ENCODE measurements at regions not wholly inside any gene's neighbourhood (a gene's known extent, or its start where the extent isn't known, plus 50 kb on each side); places are given as distances from the start of the nearest gene placed in this dataset.

GRCh38 chr2:20916604-20917286 lies 93.8 kb upstream of the LDAH start (continued):
- TF ChIP-seq ZNF496 (CRISPR knock-in tag; IDR thresholded peaks at IDR 0.05; ENCODE audit: insufficient replicate concordance) = no peak
- no peak for TF ChIP-seq ZNF335 (CRISPR knock-in tag; IDR thresholded peaks at IDR 0.05)
- no peak for TF ChIP-seq SATB2 (CRISPR knock-in tag; IDR thresholded peaks at IDR 0.05)
- TF ChIP-seq TRIM22 (IDR thresholded peaks at IDR 0.05) = no peak
- no peak for TF ChIP-seq U2AF2 (IDR thresholded peaks at IDR 0.05; ENCODE audit: low read depth, low read length)
- no peak for TF ChIP-seq CREB1 (IDR thresholded peaks at IDR 0.05)
- TF ChIP-seq CREB1 (CRISPR knock-in tag; IDR thresholded peaks at IDR 0.05) = peak; percentile 59; the same call in 1 of the 2 replicates
- TF ChIP-seq ZNF549 (CRISPR knock-in tag; IDR thresholded peaks at IDR 0.05) = no peak
- TF ChIP-seq, protein P1, sequence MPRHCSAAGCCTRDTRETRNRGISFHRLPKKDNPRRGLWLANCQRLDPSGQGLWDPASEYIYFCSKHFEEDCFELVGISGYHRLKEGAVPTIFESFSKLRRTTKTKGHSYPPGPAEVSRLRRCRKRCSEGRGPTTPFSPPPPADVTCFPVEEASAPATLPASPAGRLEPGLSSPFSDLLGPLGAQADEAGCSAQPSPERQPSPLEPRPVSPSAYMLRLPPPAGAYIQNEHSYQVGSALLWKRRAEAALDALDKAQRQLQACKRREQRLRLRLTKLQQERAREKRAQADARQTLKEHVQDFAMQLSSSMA (CRISPR knock-in tag; IDR thresholded peaks at IDR 0.05) = no peak
- TF ChIP-seq, protein P2, sequence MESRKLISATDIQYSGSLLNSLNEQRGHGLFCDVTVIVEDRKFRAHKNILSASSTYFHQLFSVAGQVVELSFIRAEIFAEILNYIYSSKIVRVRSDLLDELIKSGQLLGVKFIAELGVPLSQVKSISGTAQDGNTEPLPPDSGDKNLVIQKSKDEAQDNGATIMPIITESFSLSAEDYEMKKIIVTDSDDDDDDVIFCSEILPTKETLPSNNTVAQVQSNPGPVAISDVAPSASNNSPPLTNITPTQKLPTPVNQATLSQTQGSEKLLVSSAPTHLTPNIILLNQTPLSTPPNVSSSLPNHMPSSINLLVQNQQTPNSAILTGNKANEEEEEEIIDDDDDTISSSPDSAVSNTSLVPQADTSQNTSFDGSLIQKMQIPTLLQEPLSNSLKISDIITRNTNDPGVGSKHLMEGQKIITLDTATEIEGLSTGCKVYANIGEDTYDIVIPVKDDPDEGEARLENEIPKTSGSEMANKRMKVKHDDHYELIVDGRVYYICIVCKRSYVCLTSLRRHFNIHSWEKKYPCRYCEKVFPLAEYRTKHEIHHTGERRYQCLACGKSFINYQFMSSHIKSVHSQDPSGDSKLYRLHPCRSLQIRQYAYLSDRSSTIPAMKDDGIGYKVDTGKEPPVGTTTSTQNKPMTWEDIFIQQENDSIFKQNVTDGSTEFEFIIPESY (CRISPR knock-in tag; IDR thresholded peaks at IDR 0.05) = no peak
- TF ChIP-seq ZNF441 (CRISPR knock-in tag; IDR thresholded peaks at IDR 0.05; ENCODE audit: borderline replicate concordance) = no peak
- TF ChIP-seq ATM (IDR thresholded peaks at IDR 0.05; ENCODE audit: borderline replicate concordance) = no peak
- TF ChIP-seq EZH2 (conservative IDR thresholded peaks at IDR 0.05; ENCODE audit: low read depth, low read length) = no peak
- TF ChIP-seq, protein P3, sequence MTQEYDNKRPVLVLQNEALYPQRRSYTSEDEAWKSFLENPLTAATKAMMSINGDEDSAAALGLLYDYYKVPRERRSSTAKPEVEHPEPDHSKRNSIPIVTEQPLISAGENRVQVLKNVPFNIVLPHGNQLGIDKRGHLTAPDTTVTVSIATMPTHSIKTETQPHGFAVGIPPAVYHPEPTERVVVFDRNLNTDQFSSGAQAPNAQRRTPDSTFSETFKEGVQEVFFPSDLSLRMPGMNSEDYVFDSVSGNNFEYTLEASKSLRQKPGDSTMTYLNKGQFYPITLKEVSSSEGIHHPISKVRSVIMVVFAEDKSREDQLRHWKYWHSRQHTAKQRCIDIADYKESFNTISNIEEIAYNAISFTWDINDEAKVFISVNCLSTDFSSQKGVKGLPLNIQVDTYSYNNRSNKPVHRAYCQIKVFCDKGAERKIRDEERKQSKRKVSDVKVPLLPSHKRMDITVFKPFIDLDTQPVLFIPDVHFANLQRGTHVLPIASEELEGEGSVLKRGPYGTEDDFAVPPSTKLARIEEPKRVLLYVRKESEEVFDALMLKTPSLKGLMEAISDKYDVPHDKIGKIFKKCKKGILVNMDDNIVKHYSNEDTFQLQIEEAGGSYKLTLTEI (CRISPR knock-in tag; conservative IDR thresholded peaks at IDR 0.05) = no peak
- TF ChIP-seq ZSCAN29 (CRISPR knock-in tag; conservative IDR thresholded peaks at IDR 0.05) = no peak
- no peak for TF ChIP-seq HNRNPK (IDR thresholded peaks at IDR 0.05; ENCODE audit: low read depth, low read length, poor library complexity, severe bottlenecking)
- TF ChIP-seq SMC3 (IDR thresholded peaks at IDR 0.05; ENCODE audit: low read length) = peak; percentile 65
- no peak for TF ChIP-seq KLF6 (CRISPR knock-in tag; IDR thresholded peaks at IDR 0.05)
- no peak for TF ChIP-seq DNMT3B (CRISPR knock-in tag; conservative IDR thresholded peaks at IDR 0.05)
- no peak for TF ChIP-seq ZNF839 (CRISPR knock-in tag; IDR thresholded peaks at IDR 0.05; ENCODE audit: borderline replicate concordance)
- TF ChIP-seq, protein P4, sequence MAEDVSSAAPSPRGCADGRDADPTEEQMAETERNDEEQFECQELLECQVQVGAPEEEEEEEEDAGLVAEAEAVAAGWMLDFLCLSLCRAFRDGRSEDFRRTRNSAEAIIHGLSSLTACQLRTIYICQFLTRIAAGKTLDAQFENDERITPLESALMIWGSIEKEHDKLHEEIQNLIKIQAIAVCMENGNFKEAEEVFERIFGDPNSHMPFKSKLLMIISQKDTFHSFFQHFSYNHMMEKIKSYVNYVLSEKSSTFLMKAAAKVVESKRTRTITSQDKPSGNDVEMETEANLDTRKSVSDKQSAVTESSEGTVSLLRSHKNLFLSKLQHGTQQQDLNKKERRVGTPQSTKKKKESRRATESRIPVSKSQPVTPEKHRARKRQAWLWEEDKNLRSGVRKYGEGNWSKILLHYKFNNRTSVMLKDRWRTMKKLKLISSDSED (CRISPR knock-in tag; IDR thresholded peaks at IDR 0.05) = no peak
- 0 out of 2 replicates have a peak, but pooled peaks have one; percentile 47 for TF ChIP-seq HIVEP1 (CRISPR knock-in tag; IDR thresholded peaks at IDR 0.05)
- no peak for TF ChIP-seq ZNF260 (CRISPR knock-in tag; IDR thresholded peaks at IDR 0.05; ENCODE audit: borderline replicate concordance, low read depth)
- no peak for TF ChIP-seq JUN (CRISPR knock-in tag; IDR thresholded peaks at IDR 0.05)
- TF ChIP-seq DR1 (CRISPR knock-in tag; IDR thresholded peaks at IDR 0.05) = no peak
- TF ChIP-seq ZNF354B (CRISPR knock-in tag; IDR thresholded peaks at IDR 0.05) = no peak

Measured in HepG2 (cell line).